Trophoblast cell (in vitro differentiated cells and primary cell): ENCODE measurements at regions not wholly inside any gene's neighbourhood (a gene's known extent, or its start where the extent isn't known, plus 50 kb on each side); places are given as distances from the start of the nearest gene placed in this dataset.

Source experiments
- DNase-seq, 2 donors: peaks; one replicate each; pipeline ENCODE4 v3.0.0-alpha.2; 2016
- H2AFZ ChIP-seq: 2 replicates; pipeline ENCODE4 v1.6.1; 2013; ENCODE audit warnings: low read length, moderate library complexity, mild to moderate bottlenecking; ENCODE audit not compliant: insufficient read depth, poor library complexity
- H2AK5ac ChIP-seq: 2 replicates; pipeline ENCODE4 v1.6.1; 2013; ENCODE audit warnings: mild to moderate bottlenecking, low read length
- H2BK120ac ChIP-seq: 2 replicates; pipeline ENCODE4 v1.6.1; 2013; ENCODE audit warnings: low read length, mild to moderate bottlenecking, moderate library complexity; ENCODE audit not compliant: insufficient read depth, poor library complexity
- H2BK12ac ChIP-seq: 2 replicates; pipeline ENCODE4 v1.6.1; 2013; ENCODE audit warnings: mild to moderate bottlenecking, low read length, moderate library complexity
- H2BK5ac ChIP-seq: 2 replicates; pipeline ENCODE4 v1.6.1; 2013; ENCODE audit warnings: low read length, low read depth, moderate library complexity, mild to moderate bottlenecking; ENCODE audit not compliant: poor library complexity
- H3K14ac ChIP-seq: 2 replicates; pipeline ENCODE4 v1.6.1; 2013; ENCODE audit warnings: mild to moderate bottlenecking, low read length
- H3K18ac ChIP-seq: 2 replicates; pipeline ENCODE4 v1.6.1; 2013; ENCODE audit warnings: mild to moderate bottlenecking, low read length
- H3K23ac ChIP-seq: 2 replicates; pipeline ENCODE4 v1.6.1; 2013; ENCODE audit warnings: low read length
- H3K27ac ChIP-seq: 2 replicates; pipeline ENCODE4 v1.5.1; 2013; ENCODE audit warnings: low read depth, mild to moderate bottlenecking, inconsistent platforms, low read length, moderate library complexity
- H3K27me3 ChIP-seq: 2 replicates; pipeline ENCODE4 v1.6.1; 2013; ENCODE audit warnings: inconsistent platforms, mild to moderate bottlenecking, low read length, moderate library complexity; ENCODE audit not compliant: insufficient read depth
- H3K36me3 ChIP-seq, 2 experiments: 1 replicate in 1 of 2; 2 replicates in 1 of 2; pipeline ENCODE4 v1.6.1; 2013; ENCODE audit warnings: low read length in 2 of 2, mild to moderate bottlenecking in 2 of 2, moderate library complexity in 1 of 2; ENCODE audit not compliant: insufficient read depth in 2 of 2, control insufficient read depth in 1 of 2
- H3K4ac ChIP-seq: 2 replicates; pipeline ENCODE4 v1.6.1; 2013; ENCODE audit warnings: low read depth, mild to moderate bottlenecking, low read length, moderate library complexity
- H3K4me1 ChIP-seq, 2 experiments: 1 replicate in 1 of 2; 2 replicates in 1 of 2; pipeline ENCODE4 v1.6.1; 2013; ENCODE audit warnings: low read length in 2 of 2, mild to moderate bottlenecking in 2 of 2, moderate library complexity in 1 of 2; ENCODE audit not compliant: insufficient read depth in 2 of 2, control insufficient read depth in 1 of 2
- H3K4me2 ChIP-seq: 2 replicates; pipeline ENCODE4 v1.6.1; 2013; ENCODE audit warnings: inconsistent platforms, mild to moderate bottlenecking, low read length, moderate library complexity
- H3K4me3 ChIP-seq: 2 replicates; pipeline ENCODE4 v1.5.1; 2013; ENCODE audit warnings: mild to moderate bottlenecking, low read depth, low read length, inconsistent platforms
- H3K79me1 ChIP-seq: one replicate; pipeline ENCODE4 v1.6.1; 2013; ENCODE audit warnings: low read length
- H3K79me2 ChIP-seq: 2 replicates; pipeline ENCODE4 v1.6.1; 2013; ENCODE audit warnings: low read length, mild to moderate bottlenecking; ENCODE audit not compliant: control insufficient read depth, insufficient read depth, poor library complexity
- H3K9ac ChIP-seq: 2 replicates; pipeline ENCODE4 v1.6.1; 2013; ENCODE audit warnings: mild to moderate bottlenecking, low read length
- H3K9me3 ChIP-seq: 2 replicates; pipeline ENCODE4 v1.6.1; 2013; ENCODE audit warnings: low read depth, mild to moderate bottlenecking, control low read depth, inconsistent platforms, low read length; ENCODE audit not compliant: insufficient read depth
- H4K12ac ChIP-seq: 2 replicates; pipeline ENCODE4 v1.6.1; 2013; ENCODE audit warnings: low read depth, mild to moderate bottlenecking, low read length, moderate library complexity
- H4K8ac ChIP-seq: 2 replicates; pipeline ENCODE4 v1.6.1; 2013; ENCODE audit warnings: low read depth, mild to moderate bottlenecking, low read length, moderate library complexity
- H4K91ac ChIP-seq: one replicate; pipeline ENCODE4 v1.6.1; 2013; ENCODE audit warnings: low read depth, mild to moderate bottlenecking, low read length, moderate library complexity
- WGBS: extraction: QIAGEN DNeasy Blood & Tissue Kit; methylation state at CpG from one replicate; pipeline ENCODE4 v1.1.7; 2013; ENCODE audit warnings: missing lambda C conversion rate; ENCODE audit not compliant: insufficient read length, insufficient coverage; ENCODE audit errors: extremely low coverage; 5-methylcytosine and 5-hydroxymethylcytosine counted together

DNA sequence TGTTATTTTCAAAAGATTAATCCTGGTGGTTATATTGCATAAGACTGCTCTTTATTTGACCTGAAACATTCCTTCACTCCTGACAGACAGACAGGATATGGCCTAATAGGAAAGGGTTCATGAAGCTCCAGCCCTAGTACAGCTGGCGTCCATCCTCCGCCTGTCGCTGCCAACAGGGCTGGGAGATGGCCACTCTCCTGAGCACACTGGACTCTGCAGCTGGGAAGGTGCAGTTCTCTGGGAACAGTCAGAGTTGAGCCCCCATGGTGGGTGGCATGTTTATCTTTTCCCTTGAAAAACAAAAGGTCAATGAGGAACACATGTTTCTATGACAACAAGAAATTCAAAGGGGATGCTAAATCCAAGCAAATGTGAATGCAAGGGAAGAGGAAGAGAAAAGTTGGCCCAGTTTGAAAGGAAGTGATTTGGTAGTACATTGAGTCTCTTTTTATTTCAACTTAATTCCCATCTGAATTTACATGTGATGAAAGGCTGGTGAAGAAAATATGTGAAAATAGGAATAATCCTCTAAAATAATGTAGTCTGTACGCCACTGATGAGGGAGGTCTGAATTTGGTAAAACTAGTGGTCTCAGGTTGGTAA is 89.9 kb upstream of the DCN start:
- H3K79me2 ChIP-seq = no peaks in the 10 kb centered on the region
- H2AFZ ChIP-seq = no peak overlapping the region
- no peak overlapping the region for H3K27ac ChIP-seq
- no peak overlapping the region for H2BK5ac ChIP-seq
- H4K91ac ChIP-seq = no peak overlapping the region
- no peaks in the 10 kb centered on the region for H3K36me3 ChIP-seq
- H3K4me3 ChIP-seq = no peak overlapping the region
- H3K9me3 ChIP-seq = no peaks in the 10 kb centered on the region
- H3K4ac ChIP-seq = no peak overlapping the region
- no peak overlapping the region for H4K12ac ChIP-seq
- H3K18ac ChIP-seq = no peak overlapping the region
- H3K14ac ChIP-seq = no peak overlapping the region
- H3K79me1 ChIP-seq = peaks cover 2% of the 10 kb centered on the region
- DNase-seq = no peak
- H3K4me1 ChIP-seq = no peaks in the 10 kb centered on the region
- H4K8ac ChIP-seq = no peak overlapping the region
- no CpG with 5 or more reads among the region's 4 CpGs for WGBS
- no peak overlapping the region for H2BK12ac ChIP-seq
- no peak overlapping the region for H3K23ac ChIP-seq
- H3K4me2 ChIP-seq = no peak overlapping the region
- H3K9ac ChIP-seq = no peak overlapping the region
- H2BK120ac ChIP-seq = no peak overlapping the region
- no peaks in the 10 kb centered on the region for H3K27me3 ChIP-seq
- H2AK5ac ChIP-seq = no peak overlapping the region

DNA sequence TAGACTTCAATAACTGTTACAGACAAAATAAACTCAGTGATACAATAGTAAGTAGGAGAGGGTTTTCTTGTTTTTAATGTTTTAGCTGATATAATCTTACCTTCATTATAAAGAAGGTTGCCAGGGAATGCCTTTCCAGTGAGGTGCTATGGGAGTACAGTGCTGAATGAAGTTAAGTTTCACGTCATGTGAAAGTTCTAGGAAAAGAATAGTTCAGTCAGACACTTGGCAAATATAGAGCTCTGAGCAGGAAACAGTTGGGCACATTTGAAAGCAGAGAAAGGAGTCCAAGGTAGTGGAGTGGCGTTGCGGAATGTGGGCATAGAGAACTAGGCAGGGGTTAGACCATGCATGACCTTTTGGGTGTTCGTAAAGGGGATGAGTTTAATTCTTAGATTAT is 88.6 kb upstream of the DCN start:
- Histone ChIP-seq H4K8ac (no peak overlapping the region), H3K36me3 (no peaks in the 10 kb centered on the region), H3K23ac (no peak overlapping the region), H3K4me2 (no peak overlapping the region), H2BK12ac (no peak overlapping the region), H3K4me1 (no peaks in the 10 kb centered on the region), H3K79me1 (peaks cover 2% of the 10 kb centered on the region), H2BK5ac (no peak overlapping the region), H3K14ac (no peak overlapping the region), H3K79me2 (no peaks in the 10 kb centered on the region), H4K12ac (no peak overlapping the region), H4K91ac (no peak overlapping the region), H3K4ac (no peak overlapping the region), H3K27me3 (no peaks in the 10 kb centered on the region), H3K4me3 (no peak overlapping the region), H3K18ac (no peak overlapping the region), H3K27ac (no peak overlapping the region), H2BK120ac (no peak overlapping the region), H2AK5ac (no peak overlapping the region), H3K9me3 (no peaks in the 10 kb centered on the region), H3K9ac (no peak overlapping the region), H2AFZ (no peak overlapping the region)
- WGBS = no CpG with 5 or more reads among the region's 4 CpGs
- no peak for DNase-seq

DNA sequence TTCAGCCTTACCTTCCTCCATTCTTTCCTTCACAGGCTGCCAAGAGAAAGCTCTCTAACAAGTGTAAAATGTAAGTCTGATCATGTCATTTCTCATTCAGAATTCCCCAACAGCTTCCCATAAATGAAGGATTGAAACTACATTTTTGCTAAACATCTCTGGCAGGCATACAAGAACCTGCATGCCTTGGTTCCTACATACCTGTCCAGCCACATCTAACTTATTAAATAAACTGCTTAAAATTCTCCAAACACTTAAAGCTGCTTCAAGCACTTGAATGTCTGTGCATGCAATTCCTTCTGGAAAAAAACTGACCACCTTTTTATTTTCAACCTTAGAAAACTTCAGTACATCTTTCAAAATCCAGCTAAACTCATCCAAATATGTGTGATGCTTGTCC is 84.4 kb upstream of the DCN start:
- Histone ChIP-seq H3K18ac (no peak overlapping the region), H3K14ac (no peak overlapping the region), H3K79me1 (no peaks in the 10 kb centered on the region), H4K91ac (no peak overlapping the region), H2AFZ (no peak overlapping the region), H2BK12ac (no peak overlapping the region), H3K4me1 (no peaks in the 10 kb centered on the region), H3K9ac (no peak overlapping the region), H2BK120ac (no peak overlapping the region), H3K4me2 (no peak overlapping the region), H4K8ac (no peak overlapping the region), H3K4me3 (no peak overlapping the region), H2AK5ac (no peak overlapping the region), H3K9me3 (no peaks in the 10 kb centered on the region), H2BK5ac (no peak overlapping the region), H4K12ac (no peak overlapping the region), H3K23ac (no peak overlapping the region), H3K27ac (no peak overlapping the region), H3K36me3 (no peaks in the 10 kb centered on the region), H3K4ac (no peak overlapping the region), H3K79me2 (no peaks in the 10 kb centered on the region), H3K27me3 (no peaks in the 10 kb centered on the region)
- DNase-seq = no peak

DNA sequence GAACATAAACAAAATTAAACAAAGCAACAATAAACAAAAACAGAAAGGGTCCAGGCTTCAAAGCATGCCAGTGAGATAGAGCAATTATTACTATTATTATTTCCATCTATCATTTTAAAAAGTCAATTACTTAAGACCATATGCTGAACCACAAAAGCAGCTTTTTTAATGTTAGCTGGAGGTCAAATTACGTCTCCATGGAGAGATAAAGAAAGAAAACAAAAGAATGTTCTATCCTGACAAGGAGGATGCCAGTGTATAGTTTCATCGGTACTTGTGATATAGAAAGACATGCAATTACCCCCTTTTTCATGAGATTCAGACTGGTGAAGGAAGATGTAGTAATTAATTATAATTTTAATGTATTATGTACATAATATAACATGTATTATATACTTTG is 81.6 kb upstream of the DCN start:
- no peaks in the 10 kb centered on the region for H3K79me1 ChIP-seq
- H2BK120ac ChIP-seq = no peak overlapping the region
- H3K4me2 ChIP-seq = no peak overlapping the region
- no peak overlapping the region for H3K27ac ChIP-seq
- H2AK5ac ChIP-seq = no peak overlapping the region
- no peak overlapping the region for H3K23ac ChIP-seq
- no peak overlapping the region for H3K4me3 ChIP-seq
- no peak overlapping the region for H3K18ac ChIP-seq
- no peak overlapping the region for H3K4ac ChIP-seq
- no peak overlapping the region for H4K8ac ChIP-seq
- H4K91ac ChIP-seq = no peak overlapping the region
- H3K79me2 ChIP-seq = no peaks in the 10 kb centered on the region
- no peaks in the 10 kb centered on the region for H3K27me3 ChIP-seq
- no peak overlapping the region for H3K9ac ChIP-seq
- H3K4me1 ChIP-seq = no peaks in the 10 kb centered on the region
- no peak overlapping the region for H3K14ac ChIP-seq
- H2AFZ ChIP-seq = no peak overlapping the region
- WGBS = no CpG with 5 or more reads among the region's 2 CpGs
- no peak overlapping the region for H2BK12ac ChIP-seq
- no peak overlapping the region for H4K12ac ChIP-seq
- H3K9me3 ChIP-seq = no peaks in the 10 kb centered on the region
- H2BK5ac ChIP-seq = no peak overlapping the region
- no peak for DNase-seq
- no peaks in the 10 kb centered on the region for H3K36me3 ChIP-seq
